SKM-1 (cell line): ENCODE measurements at regions not wholly inside any gene's neighbourhood (a gene's known extent, or its start where the extent isn't known, plus 50 kb on each side); places are given as distances from the start of the nearest gene placed in this dataset.
"Not testable (repeated sequence)": the region's sequence is repeated elsewhere in the genome, so short reads cannot be mapped to it uniquely, and the experiment has no call there.

Experiments
- DNase-seq: peaks from one replicate; lab custom pipeline; 2025; ENCODE audit not compliant: unreplicated experiment; lab: John Stamatoyannopoulos, UW

DNA sequence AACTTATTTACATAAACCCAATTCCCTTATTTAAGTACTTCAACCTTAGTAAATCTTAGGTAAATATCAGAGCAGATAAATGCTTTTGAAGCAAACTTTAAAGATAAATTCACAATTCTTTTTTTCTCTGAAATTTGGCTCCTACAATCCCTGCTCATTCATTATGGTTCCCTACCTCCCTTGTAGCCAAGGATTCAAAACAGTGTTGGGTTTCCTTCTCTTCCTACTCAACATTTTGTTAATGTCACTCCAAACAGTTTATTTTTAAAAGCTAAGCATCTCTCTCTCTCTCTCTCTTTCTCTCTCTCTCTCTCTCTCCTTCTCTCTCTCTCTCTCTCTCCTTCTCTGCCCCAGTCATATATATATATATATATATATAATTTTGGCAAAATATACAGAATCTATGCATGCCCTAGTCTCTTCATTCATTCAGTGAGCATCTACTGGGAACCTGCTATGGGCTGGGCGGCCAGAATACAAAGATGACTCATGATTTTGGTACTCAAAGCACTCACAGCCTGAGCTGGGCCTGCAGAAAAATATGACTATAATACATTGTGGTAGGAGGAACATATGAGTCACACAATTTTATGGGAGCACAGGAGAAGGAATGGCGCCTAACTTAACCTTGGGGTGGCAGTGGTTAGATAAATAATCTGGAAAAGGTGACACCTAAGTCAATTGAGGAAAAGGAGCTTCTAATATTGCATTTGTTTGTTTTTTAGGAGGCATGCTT lies 123.7 kb upstream of the DHRS4 start:
- no peak for DNase-seq

DNA sequence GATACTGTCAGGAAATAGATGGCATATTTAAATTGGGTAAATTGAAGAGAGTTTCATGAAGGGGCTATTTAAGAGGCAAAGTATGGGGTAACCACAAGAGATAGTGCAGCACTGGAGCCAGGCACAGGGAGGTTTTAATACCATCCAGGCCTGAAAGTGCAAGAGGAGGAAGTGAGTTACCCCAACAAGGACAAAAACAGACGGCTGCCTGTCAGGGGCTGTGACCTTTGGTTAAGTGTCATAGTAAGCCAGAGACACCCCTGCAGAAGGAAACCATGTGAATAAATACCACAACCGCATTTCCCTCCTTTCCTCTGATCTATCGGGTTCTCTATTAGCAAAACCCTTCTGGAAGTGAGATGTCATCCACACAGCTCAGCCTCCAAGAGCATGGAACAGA lies 122.0 kb upstream of the DHRS4 start:
- DNase-seq = no peak

DNA sequence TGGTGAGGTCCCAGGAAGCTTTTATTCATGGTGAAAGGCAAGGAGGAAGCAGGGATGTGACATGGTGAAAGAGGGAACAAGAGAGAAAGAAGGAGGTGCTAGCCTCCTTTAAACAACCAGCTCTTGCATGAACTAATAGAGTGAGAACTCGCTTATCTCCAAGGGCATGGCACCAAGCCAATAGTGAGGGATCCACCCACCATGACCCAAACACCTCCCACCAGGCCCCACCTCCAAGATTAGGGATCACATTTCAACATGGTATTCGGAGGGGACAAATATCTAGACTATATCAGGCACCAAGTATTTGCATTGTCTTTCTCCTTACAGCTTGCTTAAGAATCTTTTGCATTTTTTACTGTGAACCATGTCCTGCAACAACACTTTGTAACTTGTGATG lies 91.9 kb upstream of the DHRS4 start:
- DNase-seq = no peak

DNA sequence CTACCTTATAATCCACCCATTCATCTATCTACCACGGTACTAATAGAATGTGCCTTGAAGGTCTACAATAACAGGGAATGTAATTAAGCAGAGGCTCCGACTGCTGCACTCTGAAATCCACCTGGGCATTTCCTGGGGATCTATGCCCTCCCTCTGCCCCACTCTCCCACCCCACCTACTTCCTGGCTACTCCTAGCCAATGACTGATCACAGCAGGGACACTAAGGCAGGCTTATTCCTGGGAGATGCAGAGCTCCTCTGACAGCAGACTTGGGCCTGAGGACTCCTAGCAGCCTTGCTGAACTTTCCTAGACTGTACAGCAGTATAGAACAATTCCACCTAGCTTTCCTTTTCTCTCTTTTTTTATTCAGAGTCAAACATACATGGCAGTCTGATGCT lies 91.1 kb upstream of the DHRS4 start:
- no peak for DNase-seq

DNA sequence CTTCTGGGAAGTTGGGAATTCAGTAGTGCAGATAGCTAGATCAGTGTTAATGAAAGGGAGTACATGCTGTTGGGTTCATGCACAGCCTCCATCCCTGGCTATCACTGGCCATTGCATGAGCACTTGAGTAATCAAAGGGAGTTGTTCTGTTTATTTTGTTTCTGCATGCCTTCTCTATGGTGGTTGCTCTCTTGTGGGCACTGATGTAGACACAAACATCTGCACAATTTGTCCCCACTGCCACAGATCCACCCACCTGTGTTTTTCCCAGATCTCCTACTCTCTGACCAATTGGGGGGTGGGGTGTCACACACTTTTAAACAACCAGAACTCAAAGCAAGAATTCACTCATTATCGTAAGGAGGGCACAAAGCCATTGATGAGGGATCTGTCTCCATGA lies 89.7 kb upstream of the DHRS4 start:
- DNase-seq = no peak

DNA sequence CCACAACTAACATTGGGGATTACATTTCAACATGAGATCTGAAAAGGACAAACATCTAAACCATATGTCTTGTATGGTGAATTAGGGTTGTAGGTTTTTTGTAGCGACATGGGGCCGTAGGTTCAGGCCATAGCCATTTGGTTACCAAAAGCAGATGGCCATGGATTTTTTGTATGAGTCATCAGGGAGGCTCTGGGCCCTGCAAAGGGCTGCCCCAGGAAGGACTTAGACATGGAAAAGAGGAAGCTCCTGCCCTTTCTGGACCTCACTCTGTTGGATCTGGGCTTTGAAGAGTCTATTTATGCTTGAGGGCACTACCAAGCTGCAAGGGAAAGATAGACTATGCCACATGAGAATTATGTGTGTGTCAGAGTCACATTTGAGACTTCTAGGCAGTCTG lies 89.3 kb upstream of the DHRS4 start:
- no peak for DNase-seq

DNA sequence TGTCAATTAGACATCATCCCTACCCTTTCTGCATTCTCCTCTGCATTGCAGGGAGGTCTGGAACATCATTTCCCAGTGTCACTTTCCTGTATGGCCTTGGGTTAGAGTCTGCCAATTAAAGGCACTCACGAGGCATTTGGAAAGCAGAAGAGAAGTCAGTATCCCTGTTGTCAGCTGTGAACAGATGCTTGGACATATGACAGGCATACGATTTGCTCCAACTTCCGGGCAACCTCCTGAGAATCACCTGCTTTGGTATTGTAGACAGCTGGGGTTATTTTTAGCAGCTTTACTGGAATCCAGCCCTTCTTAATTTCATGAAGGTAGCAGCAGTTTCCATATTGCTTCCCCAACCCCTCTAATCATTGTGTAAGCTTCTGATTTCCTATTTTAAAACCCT lies 88.7 kb upstream of the DHRS4 start:
- no peak for DNase-seq

DNA sequence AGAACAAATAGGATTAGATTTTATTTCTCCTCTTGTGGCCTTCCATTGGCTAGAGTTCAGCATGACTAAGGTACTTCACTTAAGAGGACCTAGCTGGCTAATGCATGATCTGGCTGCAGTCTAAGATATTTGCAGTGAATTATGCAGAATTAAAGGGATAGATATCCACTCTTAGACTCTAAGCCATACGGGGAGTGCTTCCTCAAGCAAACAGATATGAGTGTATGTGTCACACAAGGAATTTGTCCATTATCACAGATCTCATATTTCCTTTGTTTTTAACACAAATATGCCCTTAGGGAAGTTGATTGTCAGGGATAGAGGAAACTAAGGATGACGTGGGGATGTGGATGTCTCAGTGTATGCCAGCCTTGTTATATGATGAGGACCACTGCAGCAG lies 88.1 kb upstream of the DHRS4 start:
- DNase-seq = no peak

DNA sequence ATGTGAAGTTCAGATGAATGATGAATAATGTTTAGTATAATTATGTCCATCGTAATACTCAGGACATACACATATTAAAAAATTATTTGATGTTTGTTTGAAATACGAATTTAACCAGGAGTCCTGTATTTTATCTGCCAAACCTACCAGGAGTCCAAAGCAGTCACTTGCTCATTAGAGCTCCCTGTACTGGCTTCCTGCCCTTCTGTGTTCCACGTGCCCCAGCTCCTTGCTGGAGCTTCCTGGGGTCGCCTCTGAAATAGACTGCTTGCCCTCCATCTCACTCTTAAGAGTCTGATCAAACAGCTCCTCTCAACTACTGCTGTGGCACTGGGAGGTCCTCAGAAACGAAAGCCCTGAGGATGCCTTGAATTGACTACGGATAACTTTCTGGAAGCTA lies 87.3 kb upstream of the DHRS4 start:
- DNase-seq = no peak

DNA sequence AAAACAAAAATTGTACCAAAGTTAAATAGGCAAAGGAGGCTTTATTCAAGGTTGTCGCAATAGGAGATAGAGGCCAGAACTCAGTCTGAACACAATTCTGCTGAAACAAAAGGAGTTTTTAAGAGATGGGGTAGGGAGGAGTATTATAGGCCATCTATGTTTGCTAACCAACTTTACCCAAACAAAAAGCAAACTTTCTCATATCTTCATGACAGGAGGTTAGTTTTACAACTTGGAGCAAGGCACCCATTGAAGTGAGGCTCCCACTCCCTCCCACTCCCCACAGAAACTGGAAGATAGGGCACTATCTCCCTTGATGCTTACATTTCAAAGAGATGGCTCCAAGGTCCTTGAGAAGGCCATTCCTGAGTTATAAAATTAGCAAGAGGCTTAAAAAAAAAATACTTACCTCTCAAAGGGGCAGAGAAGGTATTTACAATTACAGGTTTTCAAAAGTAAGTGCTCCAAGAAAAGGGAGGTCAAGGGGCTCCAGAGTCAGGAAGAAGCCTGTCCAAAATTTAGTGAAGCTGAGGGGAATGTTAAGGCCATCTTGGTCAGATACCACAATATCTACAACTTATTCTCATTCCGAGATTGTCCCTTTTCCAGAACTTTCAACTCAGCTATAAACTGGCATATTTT lies 84.4 kb upstream of the DHRS4 start:
- DNase-seq = no peak

DNA sequence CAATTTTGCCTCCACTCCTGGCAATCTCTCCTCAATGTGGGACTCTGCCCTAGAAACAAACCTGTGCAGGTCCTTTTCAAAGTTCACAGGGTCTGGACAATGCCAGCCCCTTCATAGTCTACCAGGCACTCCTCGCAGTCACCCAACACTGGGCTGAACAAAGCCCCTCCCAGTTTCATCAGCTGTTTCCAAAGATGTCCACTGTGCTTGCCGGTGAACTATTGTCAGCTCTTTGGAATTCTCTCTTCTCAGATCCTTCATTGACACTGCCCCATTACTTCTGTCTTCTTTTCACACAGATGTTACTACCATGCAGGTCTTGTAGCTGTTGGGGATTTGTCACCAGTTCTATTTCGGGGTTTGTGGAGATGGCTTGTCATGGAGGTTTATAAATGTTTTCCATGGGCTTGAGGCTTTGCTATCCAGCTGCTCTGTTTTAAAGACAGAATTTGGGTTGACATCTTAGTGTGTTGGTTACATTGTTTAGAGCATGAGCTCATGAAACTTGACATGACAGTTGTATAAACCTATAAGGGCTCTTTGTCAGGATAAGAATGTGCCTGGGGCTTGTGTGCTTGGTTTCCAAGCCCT lies 77.3 kb upstream of the DHRS4 start:
- DNase-seq = no peak

DNA sequence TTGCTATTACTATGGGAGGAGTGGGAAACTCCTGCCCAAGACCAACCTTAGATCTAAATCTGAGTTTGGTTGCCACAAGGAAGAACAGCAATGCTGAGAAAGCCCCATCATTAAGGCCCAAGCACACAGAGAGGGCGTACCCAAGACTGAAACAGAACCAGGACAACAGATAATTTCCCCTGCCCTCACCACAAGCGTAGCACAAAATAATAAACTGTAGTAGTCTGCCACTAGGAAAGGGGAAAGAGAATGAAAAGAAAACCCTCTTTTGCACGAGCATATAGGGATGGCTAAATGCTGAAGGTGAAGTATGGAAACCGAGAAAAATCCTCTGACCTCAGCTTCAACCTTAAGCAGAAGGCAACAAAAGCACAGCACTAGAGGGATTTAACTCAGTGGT lies 76.5 kb upstream of the DHRS4 start:
- no peak for DNase-seq

DNA sequence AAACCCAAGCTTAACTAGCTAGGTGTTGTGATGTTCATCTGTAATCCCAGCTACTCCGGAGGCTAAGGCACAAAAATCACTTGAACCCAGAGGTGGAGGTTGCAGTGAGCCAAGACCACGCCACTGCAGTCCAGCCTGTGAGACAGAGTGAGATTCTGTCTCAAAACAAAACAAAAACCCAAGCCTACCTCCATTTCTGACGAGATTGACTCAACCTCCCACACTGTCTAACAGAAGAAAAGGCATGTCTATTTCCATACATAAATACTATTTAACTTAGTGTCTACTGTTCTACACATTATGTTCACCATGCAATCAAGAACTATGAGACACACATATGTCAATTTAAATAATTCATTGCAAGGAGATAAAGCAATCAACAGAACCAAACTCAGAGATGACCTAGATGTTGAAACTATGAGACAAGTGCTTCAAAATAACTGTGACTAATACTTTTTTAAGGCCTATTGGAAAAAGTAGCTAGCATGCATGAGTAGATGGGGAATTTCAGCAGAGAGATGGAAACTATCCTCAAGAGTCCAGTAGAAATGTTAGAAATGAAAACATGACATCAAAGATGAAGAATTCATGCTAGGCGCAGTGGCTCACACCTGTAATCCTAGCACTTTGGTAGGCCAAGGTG lies 75.9 kb upstream of the DHRS4 start:
- no peak for DNase-seq

DNA sequence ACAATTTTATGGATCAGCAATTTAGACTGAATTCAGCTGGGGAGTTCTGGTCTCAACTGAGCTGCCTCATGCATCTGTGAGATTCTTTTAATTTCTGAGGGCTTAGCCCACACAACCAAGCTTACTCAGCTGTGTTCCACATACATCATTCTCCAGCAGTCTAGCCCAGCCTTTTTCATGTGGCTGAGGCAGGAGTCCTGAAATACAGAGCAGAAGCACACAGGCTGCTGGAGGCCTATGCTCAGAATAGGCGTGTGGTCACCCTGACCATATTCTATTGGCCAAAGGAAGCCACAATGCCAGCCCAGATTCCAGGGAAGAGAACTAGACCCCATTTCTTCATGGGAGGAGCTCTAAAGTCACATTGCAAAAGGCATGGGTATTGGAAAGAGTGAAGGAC lies 72.3 kb upstream of the DHRS4 start:
- DNase-seq = no peak

DNA sequence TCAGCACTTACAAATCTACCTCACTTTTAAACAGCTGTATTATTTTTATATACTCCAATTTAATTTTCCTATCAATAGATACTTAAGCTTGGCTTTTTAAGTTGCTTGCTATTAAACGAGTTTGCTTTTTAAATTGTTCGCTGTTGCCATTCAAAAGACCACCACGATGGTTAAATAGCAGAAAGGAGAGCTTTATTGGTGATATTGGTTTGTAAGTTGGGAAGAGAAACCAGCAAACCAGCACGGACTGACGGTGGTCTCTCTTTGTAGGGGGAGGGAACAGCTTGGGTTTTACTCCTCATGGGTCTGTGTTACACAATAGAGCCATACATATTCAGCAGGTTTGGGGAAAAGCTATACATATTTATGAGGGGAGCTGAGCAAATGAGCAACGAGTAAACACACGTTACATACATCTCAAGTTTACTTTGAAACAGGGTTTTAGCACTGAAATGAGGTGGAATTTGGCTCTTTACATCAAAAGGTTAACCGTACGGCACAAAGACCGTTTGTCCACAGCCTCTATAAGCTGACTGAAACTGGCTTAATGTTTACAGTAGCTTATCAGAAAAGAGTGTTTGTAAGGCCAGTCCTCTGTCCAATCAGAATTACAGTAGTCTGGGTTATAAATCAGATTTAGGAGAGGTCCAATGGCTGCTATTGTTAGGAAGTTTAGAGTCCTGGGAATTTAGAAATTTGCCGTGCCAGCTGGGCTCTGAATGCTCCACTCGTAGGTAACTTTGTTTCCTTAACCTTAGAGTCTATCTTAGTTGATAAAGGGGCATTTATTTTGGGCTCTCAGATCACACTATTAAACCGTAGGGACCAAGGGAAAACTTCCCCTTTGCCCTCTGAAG lies 69.7 kb upstream of the DHRS4 start:
- DNase-seq = no peak

DNA sequence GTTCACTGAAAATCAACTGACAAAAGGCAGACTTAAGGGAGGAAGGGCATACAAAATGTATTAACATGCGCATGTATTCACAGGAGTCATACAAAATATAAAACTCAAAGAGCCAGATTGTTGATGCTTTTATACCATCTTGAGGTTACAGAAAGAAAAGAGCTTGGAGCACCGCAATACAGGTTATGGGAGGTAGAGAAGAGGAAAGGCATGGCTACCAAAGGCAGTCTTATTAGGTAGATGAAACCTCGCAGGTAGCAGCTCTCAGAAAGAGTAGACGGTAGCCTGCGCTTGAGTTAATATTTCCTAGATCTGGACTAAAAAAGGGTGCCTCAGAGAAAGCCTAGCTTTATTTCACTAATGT lies 69.0 kb upstream of the DHRS4 start:
- DNase-seq = no peak

DNA sequence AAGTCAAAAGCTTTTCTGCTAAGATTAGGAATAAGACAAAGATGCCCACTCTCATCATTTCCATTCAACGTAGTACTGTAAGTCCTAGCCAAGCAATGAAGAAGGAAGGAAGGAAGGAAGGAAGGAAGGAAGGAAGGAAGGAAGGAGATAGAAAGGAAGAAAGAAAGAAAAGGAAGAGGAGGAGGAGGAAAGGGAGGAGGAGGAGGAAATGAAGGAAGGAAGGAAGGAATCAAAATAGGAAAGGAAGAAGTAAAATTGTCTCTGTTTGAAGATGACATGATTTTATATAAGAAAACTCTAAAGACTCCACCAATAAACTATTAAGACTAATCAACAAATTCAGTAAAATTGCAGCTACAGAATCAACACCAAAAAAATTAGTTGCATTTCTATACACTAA lies 66.0 kb upstream of the DHRS4 start:
- DNase-seq = no peak

DNA sequence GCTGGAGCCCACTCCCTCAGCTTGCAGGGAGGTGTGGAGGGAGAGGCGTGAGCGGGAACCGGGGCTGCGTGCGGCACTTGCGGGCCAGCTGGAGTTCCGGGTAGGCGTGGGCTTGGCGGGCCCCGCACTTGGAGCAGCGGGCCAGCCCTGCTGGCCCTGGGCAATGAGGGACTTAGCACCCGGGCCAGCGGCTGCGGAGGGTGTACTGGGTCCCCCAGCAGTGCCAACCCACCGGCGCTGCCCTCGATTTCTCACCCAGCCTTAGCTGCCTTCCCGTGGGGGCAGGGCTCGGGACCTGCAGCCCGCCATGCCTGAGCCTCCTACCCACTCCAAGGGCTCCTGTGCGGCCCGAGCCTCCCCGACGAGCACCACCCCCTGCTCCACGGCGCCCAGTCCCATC lies 61.9 kb upstream of the DHRS4 start:
- not testable (repeated sequence) for DNase-seq

DNA sequence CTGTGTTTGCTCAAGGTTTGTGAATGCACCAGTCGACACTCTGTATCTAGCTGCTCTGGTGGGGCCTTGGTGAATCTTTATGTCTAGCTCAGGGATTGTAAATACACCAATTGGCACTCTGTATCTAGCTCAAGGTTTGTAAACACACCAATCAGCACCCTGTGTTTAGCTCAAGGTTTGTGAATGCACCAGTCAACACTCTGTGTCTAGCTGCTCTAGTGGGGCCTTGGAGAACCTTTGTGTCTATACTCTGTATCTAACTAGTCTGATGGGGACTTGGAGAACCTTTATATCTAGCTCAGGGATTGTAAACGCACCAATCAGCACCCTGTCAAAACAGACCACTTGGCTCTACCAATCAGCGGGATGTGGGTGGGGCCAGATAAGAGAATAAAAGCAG lies 61.3 kb upstream of the DHRS4 start:
- DNase-seq = not testable (repeated sequence)

DNA sequence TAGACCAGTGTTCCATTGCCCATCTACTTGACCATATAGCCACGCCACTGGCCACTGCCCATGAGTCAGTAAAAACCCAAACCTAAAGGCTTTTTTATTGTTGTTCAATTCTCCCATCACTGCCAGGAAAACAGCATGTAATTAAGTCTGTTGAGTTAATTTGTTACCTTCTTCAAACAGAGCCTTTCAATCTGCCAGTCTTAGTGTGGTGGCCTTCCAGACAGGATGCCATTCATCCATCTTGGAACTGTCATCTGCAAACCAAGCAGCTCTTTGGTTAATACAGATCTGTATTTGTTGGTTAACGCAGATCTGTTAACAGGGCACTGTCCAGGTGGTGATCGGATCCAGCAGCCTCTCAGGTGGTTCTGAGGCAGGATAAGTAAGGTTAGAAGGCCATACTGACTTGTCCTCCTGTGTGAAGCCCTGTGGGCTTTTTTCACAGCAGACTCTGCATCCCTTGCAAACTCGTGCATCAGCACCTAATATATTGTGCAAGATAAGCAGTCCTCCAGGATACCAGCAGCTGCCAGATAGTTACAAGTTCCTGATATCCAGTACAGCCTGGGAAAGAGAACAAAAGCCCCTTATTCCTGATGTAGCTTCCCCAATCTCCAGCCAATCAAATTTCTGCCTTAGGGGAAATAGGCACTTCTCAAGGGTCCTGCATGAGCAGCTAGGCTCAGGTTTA lies 59.1 kb upstream of the DHRS4 start:
- no peak for DNase-seq

DNA sequence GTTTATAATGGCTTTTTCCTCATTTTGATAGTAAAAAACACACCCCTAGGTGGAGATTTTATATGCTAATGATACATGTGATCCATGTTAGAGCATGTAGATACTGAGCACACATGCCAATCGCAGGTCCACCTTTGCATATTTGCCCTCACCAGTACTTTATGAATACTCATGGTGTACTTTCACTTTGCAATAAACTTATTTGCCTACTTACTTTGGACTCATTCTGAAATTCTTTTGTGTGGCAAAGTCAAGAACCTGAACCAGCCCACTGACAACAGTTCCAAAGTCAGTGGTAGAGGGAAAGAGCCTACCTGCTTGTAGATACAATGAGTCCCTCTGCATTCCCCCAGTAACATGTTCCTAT lies 58.5 kb upstream of the DHRS4 start:
- no peak for DNase-seq
